ENCODE measurements at regions not wholly inside any gene's neighbourhood (a gene's known extent, or its start where the extent isn't known, plus 50 kb on each side); places are given as distances from the start of the nearest gene placed in this dataset.
"Not testable (repeated sequence)": the region's sequence is repeated elsewhere in the genome, so short reads cannot be mapped to it uniquely, and the experiment has no call there.

DNA sequence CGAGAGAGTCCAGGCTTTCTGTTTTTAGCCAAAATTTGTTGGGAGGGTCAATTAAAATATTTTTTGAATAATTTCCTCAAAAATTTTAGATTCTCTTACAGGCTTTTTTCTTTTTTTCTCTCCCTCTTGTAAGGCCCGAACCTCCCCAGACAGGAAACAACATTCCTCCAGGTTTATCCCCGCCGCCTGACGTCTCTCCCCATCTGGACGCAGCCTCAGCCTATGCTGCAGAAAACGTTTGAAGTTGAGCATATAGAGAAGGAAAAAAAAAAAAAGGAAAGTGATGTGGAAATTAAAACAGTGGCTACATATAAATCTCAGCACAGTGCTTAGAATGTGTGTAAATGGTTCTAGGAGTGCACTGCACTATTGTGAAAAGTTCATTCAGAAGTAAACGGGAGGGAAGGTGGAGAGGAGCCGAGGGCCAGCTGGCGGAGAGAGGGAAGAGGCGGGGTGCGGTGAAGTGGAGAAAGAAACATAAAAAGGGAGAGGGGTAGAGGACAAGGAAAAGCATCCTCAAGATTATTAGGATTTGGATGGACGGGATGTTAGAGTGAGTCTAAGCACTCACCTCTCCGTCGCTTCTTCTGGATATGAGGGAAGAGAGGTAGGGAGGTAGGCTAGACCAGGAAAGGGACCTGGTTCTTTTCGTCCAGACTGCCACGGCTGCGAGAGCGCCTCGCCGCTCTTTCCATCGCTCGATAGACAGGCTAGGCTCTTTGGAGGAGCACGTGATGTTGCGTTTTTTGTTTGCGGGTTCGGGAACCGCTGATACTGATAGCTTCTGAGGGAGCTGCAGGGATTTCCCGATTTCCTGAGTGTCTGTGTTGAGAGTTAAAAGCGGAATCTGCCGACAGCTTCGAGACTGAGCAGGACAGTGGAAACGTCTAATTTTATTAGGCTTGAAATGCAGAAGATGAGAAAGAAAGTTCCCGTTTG, 98.7 kb downstream of the TRIM27 start:
- H3K4me2 ChIP-seq (ENCODE audit: low read depth, low read length): no peak overlapping the region

DNA sequence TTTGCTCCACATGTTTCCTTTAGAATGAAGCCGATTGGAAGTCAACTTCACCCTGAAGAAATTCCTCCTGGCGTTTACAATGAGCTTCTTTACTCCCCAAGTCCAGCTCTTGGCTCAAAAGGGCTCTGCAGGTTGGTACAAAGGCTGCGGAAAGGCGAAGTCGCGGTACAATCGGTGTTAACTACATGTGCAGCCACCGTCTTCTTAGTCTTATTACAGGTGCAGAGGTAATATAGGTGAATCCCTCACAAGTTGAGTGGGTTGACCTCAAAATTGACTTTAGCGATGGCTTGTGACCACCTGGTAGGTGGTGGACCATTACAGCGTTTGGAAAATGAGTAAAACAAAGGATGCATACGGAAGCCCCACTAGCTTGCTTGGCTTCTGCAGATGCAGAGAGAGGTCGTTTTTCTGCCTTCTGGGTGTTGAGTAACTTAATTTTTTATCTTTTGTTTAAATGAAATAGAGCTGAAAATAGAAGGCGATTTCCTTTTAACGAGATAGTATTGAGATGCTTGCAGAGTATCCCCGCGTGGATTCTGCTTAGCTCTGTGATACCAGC, 98.0 kb downstream of the TRIM27 start:
- no peak for DNase-seq
- no peaks in the 10 kb centered on the region for H4K20me1 ChIP-seq (ENCODE audit: insufficient read depth, low read length)
- H3K9ac ChIP-seq (ENCODE audit: low read length): no peak overlapping the region
- no peaks in the 10 kb centered on the region for H3K4me1 ChIP-seq (ENCODE audit: low read length)
- no peaks in the 10 kb centered on the region for H3K36me3 ChIP-seq (replicated peaks; ENCODE audit: insufficient read depth, low read length)
- no peak overlapping the region for H3K4me2 ChIP-seq (ENCODE audit: low read depth, low read length)
- H3K9me2 ChIP-seq (replicated peaks; ENCODE audit: insufficient read depth, low read length): no peaks in the 10 kb centered on the region
- no peaks in the 10 kb centered on the region for H3K79me2 ChIP-seq (ENCODE audit: low read length)
- H3K27me3 ChIP-seq (replicated peaks; ENCODE audit: insufficient read depth, low read length): peaks cover 7% of the 10 kb centered on the region; the same call in 1 of the 2 replicates
- H3F3A ChIP-seq (ENCODE audit: insufficient read depth, low read length): no peaks in the 10 kb centered on the region
- no peak overlapping the region for H2AFZ ChIP-seq (ENCODE audit: low read length)
- TF ChIP-seq EZH2phosphoT487 (IDR thresholded peaks at IDR 0.05; ENCODE audit: low read length) (no peak), EZH2 (optimal IDR thresholded peaks at IDR 0.05; ENCODE audit: low read depth, low read length) (no peak)
- TF ChIP-seq, protein P1, sequence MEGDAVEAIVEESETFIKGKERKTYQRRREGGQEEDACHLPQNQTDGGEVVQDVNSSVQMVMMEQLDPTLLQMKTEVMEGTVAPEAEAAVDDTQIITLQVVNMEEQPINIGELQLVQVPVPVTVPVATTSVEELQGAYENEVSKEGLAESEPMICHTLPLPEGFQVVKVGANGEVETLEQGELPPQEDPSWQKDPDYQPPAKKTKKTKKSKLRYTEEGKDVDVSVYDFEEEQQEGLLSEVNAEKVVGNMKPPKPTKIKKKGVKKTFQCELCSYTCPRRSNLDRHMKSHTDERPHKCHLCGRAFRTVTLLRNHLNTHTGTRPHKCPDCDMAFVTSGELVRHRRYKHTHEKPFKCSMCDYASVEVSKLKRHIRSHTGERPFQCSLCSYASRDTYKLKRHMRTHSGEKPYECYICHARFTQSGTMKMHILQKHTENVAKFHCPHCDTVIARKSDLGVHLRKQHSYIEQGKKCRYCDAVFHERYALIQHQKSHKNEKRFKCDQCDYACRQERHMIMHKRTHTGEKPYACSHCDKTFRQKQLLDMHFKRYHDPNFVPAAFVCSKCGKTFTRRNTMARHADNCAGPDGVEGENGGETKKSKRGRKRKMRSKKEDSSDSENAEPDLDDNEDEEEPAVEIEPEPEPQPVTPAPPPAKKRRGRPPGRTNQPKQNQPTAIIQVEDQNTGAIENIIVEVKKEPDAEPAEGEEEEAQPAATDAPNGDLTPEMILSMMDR (IDR thresholded peaks at IDR 0.05; ENCODE audit: low read length): no peak
- H3K4me3 ChIP-seq (ENCODE audit: low read length): no peak overlapping the region
- no peaks in the 10 kb centered on the region for H3K9me3 ChIP-seq (replicated peaks; ENCODE audit: insufficient read depth, low read length)
- no peak overlapping the region for H3K27ac ChIP-seq (ENCODE audit: low read length)

More for the DNA sequence above, 98.7 kb downstream of the TRIM27 start:
- Histone ChIP-seq H3K9me3 (replicated peaks; ENCODE audit: insufficient read depth, low read length) (no peaks in the 10 kb centered on the region), H3K9ac (ENCODE audit: low read length) (no peak overlapping the region), H3K9me2 (replicated peaks; ENCODE audit: insufficient read depth, low read length) (no peaks in the 10 kb centered on the region), H3F3A (ENCODE audit: insufficient read depth, low read length) (no peaks in the 10 kb centered on the region), H3K27me3 (replicated peaks; ENCODE audit: insufficient read depth, low read length) (peaks cover 7% of the 10 kb centered on the region; the same call in 1 of the 2 replicates), H3K4me1 (ENCODE audit: low read length) (no peaks in the 10 kb centered on the region), H3K79me2 (ENCODE audit: low read length) (no peaks in the 10 kb centered on the region), H2AFZ (ENCODE audit: low read length) (no peak overlapping the region), H3K36me3 (replicated peaks; ENCODE audit: insufficient read depth, low read length) (no peaks in the 10 kb centered on the region), H3K4me3 (ENCODE audit: low read length) (no peak overlapping the region), H3K27ac (ENCODE audit: low read length) (no peak overlapping the region), H4K20me1 (ENCODE audit: insufficient read depth, low read length) (no peaks in the 10 kb centered on the region)
- TF ChIP-seq EZH2 (optimal IDR thresholded peaks at IDR 0.05; ENCODE audit: low read depth, low read length) (no peak), EZH2phosphoT487 (IDR thresholded peaks at IDR 0.05; ENCODE audit: low read length) (no peak)
- TF ChIP-seq, protein P1 (IDR thresholded peaks at IDR 0.05; ENCODE audit: low read length): no peak
- DNase-seq: no peak

DNA sequence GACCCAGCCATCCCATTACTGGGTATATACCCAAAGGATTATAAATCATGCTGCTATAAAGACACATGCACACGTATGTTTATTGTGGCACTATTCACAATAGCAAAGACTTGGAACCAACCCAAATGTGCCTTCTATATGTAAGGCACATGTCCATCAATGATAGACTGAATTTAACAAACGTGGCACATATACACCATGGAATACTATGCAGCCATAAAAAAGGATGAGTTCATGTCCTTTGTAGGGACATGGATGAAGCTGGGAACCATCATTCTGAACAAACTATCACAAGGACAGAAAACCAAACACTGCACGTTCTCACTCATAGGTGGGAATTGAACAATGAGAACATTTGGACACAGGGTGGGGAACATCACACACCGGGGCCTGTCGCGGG, 92.1 kb downstream of the TRIM27 start:
- H3K9ac ChIP-seq (ENCODE audit: low read length); H3K27ac ChIP-seq (ENCODE audit: low read length); H2AFZ ChIP-seq (ENCODE audit: low read length); H3K36me3 ChIP-seq (replicated peaks; ENCODE audit: insufficient read depth, low read length); DNase-seq; H3K79me2 ChIP-seq (ENCODE audit: low read length); H3K4me2 ChIP-seq (ENCODE audit: low read depth, low read length); H3K9me2 ChIP-seq (replicated peaks; ENCODE audit: insufficient read depth, low read length); H3K9me3 ChIP-seq (replicated peaks; ENCODE audit: insufficient read depth, low read length); H3F3A ChIP-seq (ENCODE audit: insufficient read depth, low read length); H4K20me1 ChIP-seq (ENCODE audit: insufficient read depth, low read length); H3K4me1 ChIP-seq (ENCODE audit: low read length); H3K27me3 ChIP-seq (replicated peaks; ENCODE audit: insufficient read depth, low read length); H3K4me3 ChIP-seq (ENCODE audit: low read length): not testable (repeated sequence)

DNA sequence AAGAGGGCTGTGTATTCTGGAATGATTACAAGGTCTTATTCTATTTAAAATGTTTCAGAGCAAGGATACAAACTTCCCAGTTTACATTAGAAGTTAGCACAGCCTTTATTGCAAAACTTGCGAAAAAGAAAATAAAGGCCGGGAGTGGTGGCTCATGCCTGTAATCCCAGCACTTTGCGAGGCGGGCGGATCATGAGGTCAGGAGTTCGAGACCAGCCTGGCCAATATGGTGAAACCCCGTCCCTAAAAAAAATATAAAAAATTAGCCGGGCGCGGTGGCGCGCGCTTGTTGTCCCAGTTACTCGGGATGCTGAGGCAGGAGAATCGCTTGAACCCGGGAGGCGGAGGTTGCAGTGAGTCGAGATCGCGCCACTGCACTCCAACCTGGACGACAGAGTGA, 87.1 kb downstream of the TRIM27 start:
- H2AFZ ChIP-seq (ENCODE audit: low read length); H3K4me2 ChIP-seq (ENCODE audit: low read depth, low read length); H3K27ac ChIP-seq (ENCODE audit: low read length); H3K79me2 ChIP-seq (ENCODE audit: low read length); H3K4me3 ChIP-seq (ENCODE audit: low read length); H3K9me3 ChIP-seq (replicated peaks; ENCODE audit: insufficient read depth, low read length); H3K4me1 ChIP-seq (ENCODE audit: low read length); H4K20me1 ChIP-seq (ENCODE audit: insufficient read depth, low read length); H3K27me3 ChIP-seq (replicated peaks; ENCODE audit: insufficient read depth, low read length); DNase-seq; H3F3A ChIP-seq (ENCODE audit: insufficient read depth, low read length); H3K36me3 ChIP-seq (replicated peaks; ENCODE audit: insufficient read depth, low read length); H3K9ac ChIP-seq (ENCODE audit: low read length); H3K9me2 ChIP-seq (replicated peaks; ENCODE audit: insufficient read depth, low read length): not testable (repeated sequence)
